ENCODE measurements at regions not wholly inside any gene's neighbourhood (a gene's known extent, or its start where the extent isn't known, plus 50 kb on each side); places are given as distances from the start of the nearest gene placed in this dataset.

DNA sequence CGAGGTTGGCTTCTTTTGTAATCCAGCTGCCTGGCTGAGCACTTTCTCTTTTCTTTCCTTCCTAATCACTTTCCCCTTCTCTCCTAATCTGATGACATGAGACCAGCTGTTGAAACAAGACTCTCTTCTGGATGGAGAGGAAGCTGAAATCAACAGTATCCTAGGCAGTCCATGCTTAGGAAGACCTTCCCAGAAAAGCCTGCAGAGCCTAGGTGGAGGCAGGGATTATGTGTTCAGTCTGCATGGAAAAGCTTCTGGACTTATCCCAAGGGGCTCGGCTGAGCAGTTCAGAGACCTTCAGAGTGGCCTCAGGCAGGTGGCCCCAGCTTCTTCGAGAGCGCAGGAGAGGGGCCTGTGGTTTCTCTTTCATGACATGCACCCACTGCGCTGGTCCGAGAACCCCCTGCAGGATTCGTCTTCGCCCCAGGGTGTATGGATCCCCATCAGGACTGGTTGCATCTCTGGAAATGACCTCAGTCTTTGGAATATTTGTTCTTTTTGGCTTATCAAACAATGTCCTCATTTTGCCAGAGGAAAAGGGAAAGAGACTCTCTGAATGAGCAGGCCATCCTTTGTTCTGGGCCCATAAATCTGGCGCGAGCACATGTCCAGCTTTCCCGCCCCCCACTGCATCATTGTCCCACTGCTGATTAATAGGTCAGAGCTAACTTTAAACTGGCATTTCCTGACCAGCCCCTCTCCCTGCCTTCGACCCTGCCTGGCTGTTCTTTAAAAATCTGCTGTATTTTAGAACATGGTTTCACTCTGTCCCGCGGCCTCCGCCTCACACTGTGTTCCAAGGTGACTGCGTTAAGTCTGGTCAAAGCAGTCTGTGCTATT is 177.9 kb upstream of the KLF4 start:
- no peak for TF ChIP-seq EZH2 (IDR thresholded peaks at IDR 0.05; ENCODE audit: borderline replicate concordance, insufficient read depth, low read depth, low read length, poor library complexity, severe bottlenecking)
- TF ChIP-seq, protein P1, sequence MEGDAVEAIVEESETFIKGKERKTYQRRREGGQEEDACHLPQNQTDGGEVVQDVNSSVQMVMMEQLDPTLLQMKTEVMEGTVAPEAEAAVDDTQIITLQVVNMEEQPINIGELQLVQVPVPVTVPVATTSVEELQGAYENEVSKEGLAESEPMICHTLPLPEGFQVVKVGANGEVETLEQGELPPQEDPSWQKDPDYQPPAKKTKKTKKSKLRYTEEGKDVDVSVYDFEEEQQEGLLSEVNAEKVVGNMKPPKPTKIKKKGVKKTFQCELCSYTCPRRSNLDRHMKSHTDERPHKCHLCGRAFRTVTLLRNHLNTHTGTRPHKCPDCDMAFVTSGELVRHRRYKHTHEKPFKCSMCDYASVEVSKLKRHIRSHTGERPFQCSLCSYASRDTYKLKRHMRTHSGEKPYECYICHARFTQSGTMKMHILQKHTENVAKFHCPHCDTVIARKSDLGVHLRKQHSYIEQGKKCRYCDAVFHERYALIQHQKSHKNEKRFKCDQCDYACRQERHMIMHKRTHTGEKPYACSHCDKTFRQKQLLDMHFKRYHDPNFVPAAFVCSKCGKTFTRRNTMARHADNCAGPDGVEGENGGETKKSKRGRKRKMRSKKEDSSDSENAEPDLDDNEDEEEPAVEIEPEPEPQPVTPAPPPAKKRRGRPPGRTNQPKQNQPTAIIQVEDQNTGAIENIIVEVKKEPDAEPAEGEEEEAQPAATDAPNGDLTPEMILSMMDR (IDR thresholded peaks at IDR 0.05), result no peak

Measured in B cell (primary cell).